HCT116 (cell line): ENCODE measurements at regions not wholly inside any gene's neighbourhood (a gene's known extent, or its start where the extent isn't known, plus 50 kb on each side); places are given as distances from the start of the nearest gene placed in this dataset.

Experiments
- ATAC-seq: fragments of 200-7000 bp; cut with Tn5 transposase; 2 replicates; pipeline ENCODE4 v1.9.1; 2020; ENCODE audit warnings: mild to moderate bottlenecking, moderate library complexity
- BruUV-seq: library from RNA; stranded (reverse); fragments of 400-500 nt; replicated peaks from 2 replicates; lab custom pipeline; 2021; lab: Mats Ljungman, UMichigan
- CTCF ChIA-PET: fragments of 300-600 bp; sonication (Branson Sonifier 250); formaldehyde crosslinking; loops from one replicate; lab custom pipeline; 2021; ENCODE audit warnings: antibody characterized with exemption; lab: Charles Lee
- POLR2A ChIA-PET: fragments of 300-600, 350-600 bp; sonication (Branson Sonifier 250); formaldehyde crosslinking; loops from one replicate; lab custom pipeline; 2021; ENCODE audit warnings: antibody characterized with exemption; lab: Charles Lee
- RAD21 ChIA-PET, 2 experiments: fragments of 300-600 bp; sonication (Branson Sonifier 250); formaldehyde crosslinking; loops; one replicate each; lab custom pipeline; 2023; ENCODE audit warnings: low total read pairs in 2 of 2; ENCODE audit not compliant: uncharacterized antibody in 2 of 2, unreplicated experiment in 2 of 2, low non-redundant PET in 1 of 2; lab: Charles Lee
- DNase-seq: peaks from one replicate; pipeline ENCODE4 v3.0.0-alpha.2; 2010; ENCODE audit warnings: low read depth, low spot score
- H2AFZ ChIP-seq: fragments of 200-600 bp; shearing (Covaris generic), sonication (generic); 2 replicates; pipeline ENCODE4 v1.6.1; 2017; ENCODE audit warnings: low read depth, mixed run types, mixed read lengths, antibody characterized with exemption, low read length; ENCODE audit not compliant: poor library complexity, severe bottlenecking
- H3K27ac ChIP-seq: 2 replicates; pipeline ENCODE4 v1.5.1; 2012; ENCODE audit warnings: low read depth, low read length
- H3K27me3 ChIP-seq: fragments of 200-600 bp; sonication (generic); 2 replicates; pipeline ENCODE4 v1.6.1; 2016; ENCODE audit warnings: mixed run types, low read length, mixed read lengths; ENCODE audit not compliant: insufficient read depth
- H3K36me3 ChIP-seq, 2 experiments: fragments of 200-500 bp in 1 of 2; fragments of 200-600 bp in 1 of 2; sonication (Bioruptor generic) in 1 of 2; sonication (generic) in 1 of 2; 2 replicates each; pipeline versions ENCODE4 v1.5.1 to v1.6.1; 2014 to 2016; ENCODE audit warnings: low read length in 2 of 2, inconsistent platforms in 1 of 2, mixed read lengths in 1 of 2, mixed run types in 1 of 2; ENCODE audit not compliant: insufficient read depth in 2 of 2, control insufficient read depth in 1 of 2
- H3K4me1 ChIP-seq, 2 experiments: fragments of 200-600 bp in 1 of 2; sonication (generic) in 1 of 2; 2 replicates each; pipeline versions ENCODE4 v1.5.1 to v1.6.1; 2012 to 2017; ENCODE audit warnings: low read length in 2 of 2, inconsistent platforms in 1 of 2, mild to moderate bottlenecking in 1 of 2, mixed read lengths in 1 of 2, mixed run types in 1 of 2, moderate library complexity in 1 of 2; ENCODE audit not compliant: insufficient read depth in 2 of 2, control insufficient read depth in 1 of 2
- H3K4me2 ChIP-seq: fragments of 200-600 bp; sonication (generic); 2 replicates; pipeline ENCODE4 v1.6.1; 2017; ENCODE audit warnings: mixed run types, low read length, mixed read lengths
- H3K4me3 ChIP-seq, 2 experiments: fragments of 200-600 bp in 1 of 2; sonication (generic) in 1 of 2; replicated peaks in 1 of 2; 2 replicates each; pipeline ENCODE4 v1.5.1; 2011 to 2016; ENCODE audit warnings: low read length in 2 of 2, control low read depth in 1 of 2, low read depth in 1 of 2, mild to moderate bottlenecking in 1 of 2, mixed read lengths in 1 of 2, mixed run types in 1 of 2
- H3K79me2 ChIP-seq: fragments of 200-600 bp; sonication (generic); 2 replicates; pipeline ENCODE4 v1.6.1; 2017; ENCODE audit warnings: mild to moderate bottlenecking, mixed run types, low read length, moderate library complexity, mixed read lengths; ENCODE audit not compliant: insufficient read depth
- H3K9ac ChIP-seq: fragments of 200-600 bp; sonication (generic); 2 replicates; pipeline ENCODE4 v1.6.1; 2016; ENCODE audit warnings: low read length, mixed read lengths
- H3K9me2 ChIP-seq: fragments of 200-600 bp; sonication (generic), shearing (Covaris generic); 2 replicates; pipeline ENCODE4 v1.6.1; 2017; ENCODE audit warnings: mixed run types, mild to moderate bottlenecking, moderate library complexity; ENCODE audit not compliant: insufficient read depth
- H3K9me3 ChIP-seq, 2 experiments: fragments of 200-500 bp in 1 of 2; fragments of 200-600 bp in 1 of 2; sonication (Bioruptor generic) in 1 of 2; sonication (generic) in 1 of 2; 2 replicates each; pipeline ENCODE4 v1.6.1; 2014 to 2017; ENCODE audit warnings: low read length in 2 of 2, mixed read lengths in 2 of 2, inconsistent platforms in 1 of 2, low read depth in 1 of 2, mild to moderate bottlenecking in 1 of 2, mixed run types in 1 of 2, moderate library complexity in 1 of 2; ENCODE audit not compliant: control insufficient read depth in 1 of 2, insufficient read depth in 1 of 2
- H4K20me1 ChIP-seq: fragments of 200-600 bp; sonication (generic), shearing (Covaris generic); 2 replicates; pipeline ENCODE4 v1.6.1; 2017; ENCODE audit warnings: mixed run types, mild to moderate bottlenecking, moderate library complexity; ENCODE audit not compliant: insufficient read depth
- EGR1 ChIP-seq: IDR thresholded peaks from 2 replicates; pipeline ENCODE4 v1.6.1; 2012; ENCODE audit warnings: low read depth
- ELF1 ChIP-seq: IDR thresholded peaks from 2 replicates; pipeline ENCODE4 v1.6.1; 2012; ENCODE audit warnings: low read depth, borderline replicate concordance
- FOSL1 ChIP-seq: IDR thresholded peaks from 2 replicates; pipeline ENCODE4 v1.6.1; 2012; ENCODE audit warnings: low read depth
- POLR2A ChIP-seq: IDR thresholded peaks from 2 replicates; pipeline ENCODE4 v1.7.0; 2011; ENCODE audit warnings: borderline replicate concordance; ENCODE audit not compliant: insufficient read depth, insufficient read length; ENCODE audit errors: extremely low read depth
- POLR2AphosphoS5 ChIP-seq: IDR thresholded peaks from 2 replicates; pipeline ENCODE4 v1.6.1; 2011; ENCODE audit warnings: mild to moderate bottlenecking, low read depth, low read length, moderate library complexity
- RAD21 ChIP-seq: IDR thresholded peaks from 2 replicates; pipeline ENCODE4 v1.6.1; 2012; ENCODE audit warnings: low read depth, mild to moderate bottlenecking
- TCF7L2 ChIP-seq: IDR thresholded peaks from 2 replicates; pipeline ENCODE4 v1.7.0; 2011; ENCODE audit warnings: borderline replicate concordance, inconsistent platforms; ENCODE audit not compliant: insufficient read depth, insufficient read length; ENCODE audit errors: extremely low read depth
- YY1 ChIP-seq: IDR thresholded peaks from 2 replicates; pipeline ENCODE4 v1.6.1; 2011; ENCODE audit warnings: low read length, low read depth, moderate library complexity, mild to moderate bottlenecking; ENCODE audit not compliant: insufficient replicate concordance; ENCODE audit errors: extremely low read depth
- ZNF274 ChIP-seq: fragments of 200-500 bp; sonication (Bioruptor generic); IDR thresholded peaks from 2 replicates; pipeline ENCODE4 v1.6.1; 2014; ENCODE audit warnings: mild to moderate bottlenecking, low read depth, low read length, inconsistent platforms
- intact Hi-C: fragments of 100-400 bp; cut with micrococcal nuclease; formaldehyde crosslinking; loops from 2 replicates; pipeline ENCODE4 v1.10.0; 2022
- TF ChIP-seq, protein P1 (sequence below), 3 experiments: fragments of 200-600 bp in 1 of 3; sonication (generic) in 1 of 3; IDR thresholded peaks in 2 of 3; conservative IDR thresholded peaks in 1 of 3; 2 replicates each; pipeline ENCODE4 v1.5.1; 2012 to 2017; ENCODE audit warnings: low read depth in 2 of 3, low read length in 2 of 3, antibody characterized with exemption in 1 of 3, borderline replicate concordance in 1 of 3, control low read depth in 1 of 3, mild to moderate bottlenecking in 1 of 3, mixed read lengths in 1 of 3, mixed run types in 1 of 3, moderate library complexity in 1 of 3; ENCODE audit not compliant: insufficient read depth in 1 of 3
- TF ChIP-seq, protein P2 (sequence below): IDR thresholded peaks from 2 replicates; pipeline ENCODE4 v1.6.1; 2011; ENCODE audit warnings: mild to moderate bottlenecking, low read length, moderate library complexity; ENCODE audit not compliant: insufficient replicate concordance; ENCODE audit errors: extremely low read depth
- TF ChIP-seq, protein P3 (sequence below): IDR thresholded peaks from 2 replicates; pipeline ENCODE4 v1.6.1; 2012; ENCODE audit warnings: low read depth
- TF ChIP-seq, protein P4 (sequence below): IDR thresholded peaks from 2 replicates; pipeline ENCODE4 v1.6.1; 2012

DNA sequence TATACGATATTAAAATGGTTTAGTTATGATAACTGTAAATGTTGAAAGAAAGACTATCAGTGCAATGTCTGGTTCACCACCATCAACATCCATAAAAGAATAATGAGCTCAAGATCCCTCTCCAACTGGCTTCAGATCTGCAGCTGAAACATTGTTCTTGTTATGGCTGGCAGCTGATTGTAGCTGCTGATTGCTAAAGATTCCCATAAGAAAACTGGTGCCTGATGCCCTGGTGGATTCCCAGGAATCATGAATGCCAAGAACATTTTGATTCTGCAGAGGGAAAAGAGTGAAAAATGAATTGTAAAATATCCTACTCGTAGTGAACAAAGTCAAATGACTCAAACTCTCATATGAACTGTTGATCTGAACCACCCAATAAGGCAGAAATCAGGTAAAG, 1160.2 kb downstream of the EPHA7 start:
- CTCF ChIA-PET: no interaction called here

DNA sequence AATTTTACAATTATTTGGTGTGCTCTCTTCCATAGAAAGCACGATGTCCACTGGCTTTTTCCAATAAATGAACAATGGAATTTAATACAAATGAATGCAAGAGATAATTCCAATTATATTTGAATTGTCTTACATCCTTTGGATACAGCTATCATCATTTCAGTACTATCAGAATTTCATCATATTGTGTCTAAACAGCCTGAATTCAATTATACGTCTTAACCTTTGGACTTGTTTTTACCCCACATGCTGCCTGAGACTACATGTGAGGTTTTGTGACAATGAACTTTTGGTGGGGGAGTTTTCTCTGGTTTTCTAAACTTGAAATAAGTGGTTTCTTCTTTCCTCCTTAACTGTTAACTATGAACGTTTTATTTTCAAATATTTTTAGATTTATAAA, 1176.0 kb downstream of the EPHA7 start:
- H3K9me2 ChIP-seq: no peaks in the 10 kb centered on the region
- POLR2A ChIA-PET: no interaction called here
- no peaks in the 10 kb centered on the region for H3K27me3 ChIP-seq
- CTCF ChIA-PET: no interaction called here
- H3K9ac ChIP-seq: no peak overlapping the region
- H3K79me2 ChIP-seq: no peaks in the 10 kb centered on the region
- RAD21 ChIA-PET: no interaction called here
- ATAC-seq (no peak), DNase-seq (no peak)
- H2AFZ ChIP-seq: no peak overlapping the region
- H3K4me1 ChIP-seq: no peaks in the 10 kb centered on the region
- H3K9me3 ChIP-seq: peaks cover 4 to 9% of the 10 kb centered on the region in 2 experiments; a peak in 2 of 4 replicates
- H3K36me3 ChIP-seq: no peaks in the 10 kb centered on the region
- no peak overlapping the region for H3K4me2 ChIP-seq
- intact Hi-C loops: no loop called here
- H3K4me3 ChIP-seq: no peak overlapping the region
- no TSS peak for BruUV-seq
- H3K27ac ChIP-seq: no peak overlapping the region
- H4K20me1 ChIP-seq: no peaks in the 10 kb centered on the region
- no peak for TF ChIP-seq FOSL1
- no peak for TF ChIP-seq EGR1
- TF ChIP-seq, protein P1, sequence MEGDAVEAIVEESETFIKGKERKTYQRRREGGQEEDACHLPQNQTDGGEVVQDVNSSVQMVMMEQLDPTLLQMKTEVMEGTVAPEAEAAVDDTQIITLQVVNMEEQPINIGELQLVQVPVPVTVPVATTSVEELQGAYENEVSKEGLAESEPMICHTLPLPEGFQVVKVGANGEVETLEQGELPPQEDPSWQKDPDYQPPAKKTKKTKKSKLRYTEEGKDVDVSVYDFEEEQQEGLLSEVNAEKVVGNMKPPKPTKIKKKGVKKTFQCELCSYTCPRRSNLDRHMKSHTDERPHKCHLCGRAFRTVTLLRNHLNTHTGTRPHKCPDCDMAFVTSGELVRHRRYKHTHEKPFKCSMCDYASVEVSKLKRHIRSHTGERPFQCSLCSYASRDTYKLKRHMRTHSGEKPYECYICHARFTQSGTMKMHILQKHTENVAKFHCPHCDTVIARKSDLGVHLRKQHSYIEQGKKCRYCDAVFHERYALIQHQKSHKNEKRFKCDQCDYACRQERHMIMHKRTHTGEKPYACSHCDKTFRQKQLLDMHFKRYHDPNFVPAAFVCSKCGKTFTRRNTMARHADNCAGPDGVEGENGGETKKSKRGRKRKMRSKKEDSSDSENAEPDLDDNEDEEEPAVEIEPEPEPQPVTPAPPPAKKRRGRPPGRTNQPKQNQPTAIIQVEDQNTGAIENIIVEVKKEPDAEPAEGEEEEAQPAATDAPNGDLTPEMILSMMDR (IDR thresholded peaks at IDR 0.05 in 2 of 3, conservative IDR thresholded peaks at IDR 0.05 in 1 of 3; ENCODE audit: borderline replicate concordance in 1 of 3, insufficient read depth in 1 of 3, low read depth in 2 of 3, low read length in 2 of 3): no peak
- TF ChIP-seq, protein P2, sequence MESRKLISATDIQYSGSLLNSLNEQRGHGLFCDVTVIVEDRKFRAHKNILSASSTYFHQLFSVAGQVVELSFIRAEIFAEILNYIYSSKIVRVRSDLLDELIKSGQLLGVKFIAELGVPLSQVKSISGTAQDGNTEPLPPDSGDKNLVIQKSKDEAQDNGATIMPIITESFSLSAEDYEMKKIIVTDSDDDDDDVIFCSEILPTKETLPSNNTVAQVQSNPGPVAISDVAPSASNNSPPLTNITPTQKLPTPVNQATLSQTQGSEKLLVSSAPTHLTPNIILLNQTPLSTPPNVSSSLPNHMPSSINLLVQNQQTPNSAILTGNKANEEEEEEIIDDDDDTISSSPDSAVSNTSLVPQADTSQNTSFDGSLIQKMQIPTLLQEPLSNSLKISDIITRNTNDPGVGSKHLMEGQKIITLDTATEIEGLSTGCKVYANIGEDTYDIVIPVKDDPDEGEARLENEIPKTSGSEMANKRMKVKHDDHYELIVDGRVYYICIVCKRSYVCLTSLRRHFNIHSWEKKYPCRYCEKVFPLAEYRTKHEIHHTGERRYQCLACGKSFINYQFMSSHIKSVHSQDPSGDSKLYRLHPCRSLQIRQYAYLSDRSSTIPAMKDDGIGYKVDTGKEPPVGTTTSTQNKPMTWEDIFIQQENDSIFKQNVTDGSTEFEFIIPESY: no peak
- TF ChIP-seq, protein P3, sequence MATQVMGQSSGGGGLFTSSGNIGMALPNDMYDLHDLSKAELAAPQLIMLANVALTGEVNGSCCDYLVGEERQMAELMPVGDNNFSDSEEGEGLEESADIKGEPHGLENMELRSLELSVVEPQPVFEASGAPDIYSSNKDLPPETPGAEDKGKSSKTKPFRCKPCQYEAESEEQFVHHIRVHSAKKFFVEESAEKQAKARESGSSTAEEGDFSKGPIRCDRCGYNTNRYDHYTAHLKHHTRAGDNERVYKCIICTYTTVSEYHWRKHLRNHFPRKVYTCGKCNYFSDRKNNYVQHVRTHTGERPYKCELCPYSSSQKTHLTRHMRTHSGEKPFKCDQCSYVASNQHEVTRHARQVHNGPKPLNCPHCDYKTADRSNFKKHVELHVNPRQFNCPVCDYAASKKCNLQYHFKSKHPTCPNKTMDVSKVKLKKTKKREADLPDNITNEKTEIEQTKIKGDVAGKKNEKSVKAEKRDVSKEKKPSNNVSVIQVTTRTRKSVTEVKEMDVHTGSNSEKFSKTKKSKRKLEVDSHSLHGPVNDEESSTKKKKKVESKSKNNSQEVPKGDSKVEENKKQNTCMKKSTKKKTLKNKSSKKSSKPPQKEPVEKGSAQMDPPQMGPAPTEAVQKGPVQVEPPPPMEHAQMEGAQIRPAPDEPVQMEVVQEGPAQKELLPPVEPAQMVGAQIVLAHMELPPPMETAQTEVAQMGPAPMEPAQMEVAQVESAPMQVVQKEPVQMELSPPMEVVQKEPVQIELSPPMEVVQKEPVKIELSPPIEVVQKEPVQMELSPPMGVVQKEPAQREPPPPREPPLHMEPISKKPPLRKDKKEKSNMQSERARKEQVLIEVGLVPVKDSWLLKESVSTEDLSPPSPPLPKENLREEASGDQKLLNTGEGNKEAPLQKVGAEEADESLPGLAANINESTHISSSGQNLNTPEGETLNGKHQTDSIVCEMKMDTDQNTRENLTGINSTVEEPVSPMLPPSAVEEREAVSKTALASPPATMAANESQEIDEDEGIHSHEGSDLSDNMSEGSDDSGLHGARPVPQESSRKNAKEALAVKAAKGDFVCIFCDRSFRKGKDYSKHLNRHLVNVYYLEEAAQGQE: no peak
- TF ChIP-seq, protein P4, sequence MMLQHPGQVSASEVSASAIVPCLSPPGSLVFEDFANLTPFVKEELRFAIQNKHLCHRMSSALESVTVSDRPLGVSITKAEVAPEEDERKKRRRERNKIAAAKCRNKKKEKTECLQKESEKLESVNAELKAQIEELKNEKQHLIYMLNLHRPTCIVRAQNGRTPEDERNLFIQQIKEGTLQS: no peak
- no peak for TF ChIP-seq POLR2A
- no peak for TF ChIP-seq ELF1
- no peak for TF ChIP-seq YY1
- TF ChIP-seq RAD21: no peak
- no peak for TF ChIP-seq ZNF274

More for the DNA sequence above, 1160.2 kb downstream of the EPHA7 start:
- H3K9me3 ChIP-seq: peaks cover 5 to 14% of the 10 kb centered on the region in 2 experiments; a peak in 2 of 4 replicates
- ChIA-PET POLR2A (no interaction called here), RAD21 (no interaction called here)
- no peak for DNase-seq
- H3K27ac ChIP-seq: no peak overlapping the region
- H3K4me2 ChIP-seq: no peak overlapping the region
- H3K27me3 ChIP-seq: no peaks in the 10 kb centered on the region
- no peak for ATAC-seq
- H3K79me2 ChIP-seq: no peaks in the 10 kb centered on the region
- no peak overlapping the region for H3K9ac ChIP-seq
- BruUV-seq: no TSS peak
- H4K20me1 ChIP-seq: no peaks in the 10 kb centered on the region
- H3K9me2 ChIP-seq: no peaks in the 10 kb centered on the region
- no peaks in the 10 kb centered on the region for H3K36me3 ChIP-seq
- intact Hi-C loops: no loop called here
- no peaks in the 10 kb centered on the region for H3K4me1 ChIP-seq
- no peak overlapping the region for H2AFZ ChIP-seq
- TF ChIP-seq EGR1 (no peak), TCF7L2 (no peak), POLR2AphosphoS5 (no peak)
- H3K4me3 ChIP-seq: no peak overlapping the region
